GM12874 (cell line): ENCODE measurements at regions not wholly inside any gene's neighbourhood (a gene's known extent, or its start where the extent isn't known, plus 50 kb on each side); places are given as distances from the start of the nearest gene placed in this dataset.

ENCODE experiments used
- CTCF ChIP-seq: IDR thresholded peaks from 2 replicates; pipeline ENCODE4 v1.5.1; 2011; ENCODE audit warnings: low read depth, mild to moderate bottlenecking, control low read depth, low read length, moderate library complexity; ENCODE audit not compliant: insufficient read depth

GRCh38 chr16:9378876-9379275 is 287.4 kb downstream of the HAPSTR1 start:
- TF ChIP-seq CTCF = no peak

- TF ChIP-seq CTCF = no peak
Observed at GRCh38 chr16:9380221-9380620, 288.8 kb downstream of the HAPSTR1 start.

GRCh38 chr16:9381399-9381798 is 290.0 kb downstream of the HAPSTR1 start:
- TF ChIP-seq CTCF = no peak

GRCh38 chr16:9381905-9382304 is 290.5 kb downstream of the HAPSTR1 start:
- TF ChIP-seq CTCF = no peak

- no peak for TF ChIP-seq CTCF
Observed at GRCh38 chr16:9383281-9383680, 291.8 kb downstream of the HAPSTR1 start.

- TF ChIP-seq CTCF = no peak
Observed at GRCh38 chr16:9384141-9384540, 292.7 kb downstream of the HAPSTR1 start.

GRCh38 chr16:9389543-9390207 is 298.2 kb downstream of the HAPSTR1 start:
- TF ChIP-seq CTCF = no peak
